ENCODE measurements at regions not wholly inside any gene's neighbourhood (a gene's known extent, or its start where the extent isn't known, plus 50 kb on each side); places are given as distances from the start of the nearest gene placed in this dataset.

- H3K4me3 Mint-ChIP-seq, result peak overlapping the region; percentile 65
- H3K27me3 Mint-ChIP-seq (ENCODE audit: low read depth, poor library complexity), result peaks cover 56% of the 10 kb centered on the region
- no peak for DNase-seq
- peaks cover 55% of the 10 kb centered on the region for H3K4me1 Mint-ChIP-seq
- TF ChIP-seq CTCF (IDR thresholded peaks at IDR 0.05), result no peak
- no peaks in the 10 kb centered on the region for H3K9me3 Mint-ChIP-seq
- H3K36me3 Mint-ChIP-seq (ENCODE audit: low read depth), result peaks cover 12% of the 10 kb centered on the region
- H3K27ac Mint-ChIP-seq, result no peak overlapping the region
Measured at GRCh38 chr3:124584245-124584551, 146.1 kb upstream of the UMPS start.

GRCh38 chr3:124584552-124585391, 145.5 kb upstream of the UMPS start:
- no peaks in the 10 kb centered on the region for H3K9me3 Mint-ChIP-seq
- H3K27me3 Mint-ChIP-seq (ENCODE audit: low read depth, poor library complexity), result peaks cover 59% of the 10 kb centered on the region
- no peak for TF ChIP-seq CTCF (IDR thresholded peaks at IDR 0.05)
- no peak overlapping the region for H3K27ac Mint-ChIP-seq
- peaks cover 55% of the 10 kb centered on the region for H3K4me1 Mint-ChIP-seq
- peak overlapping the region; percentile 85 for H3K4me3 Mint-ChIP-seq
- DNase-seq, result peak; percentile 93
- H3K36me3 Mint-ChIP-seq (ENCODE audit: low read depth), result peaks cover 13% of the 10 kb centered on the region

GRCh38 chr3:124586126-124587052, 143.9 kb upstream of the UMPS start:
- Mint-ChIP-seq H3K27me3 (ENCODE audit: low read depth, poor library complexity) (peaks cover 62% of the 10 kb centered on the region), H3K4me3 (peak overlapping the region; percentile 85), H3K9me3 (no peaks in the 10 kb centered on the region), H3K4me1 (peaks cover 55% of the 10 kb centered on the region), H3K36me3 (ENCODE audit: low read depth) (peaks cover 13% of the 10 kb centered on the region), H3K27ac (no peak overlapping the region)
- DNase-seq, result peak; percentile 30
- no peak for TF ChIP-seq CTCF (IDR thresholded peaks at IDR 0.05)

- Mint-ChIP-seq H3K9me3 (no peaks in the 10 kb centered on the region), H3K4me1 (peaks cover 54% of the 10 kb centered on the region), H3K4me3 (no peak overlapping the region), H3K27ac (no peak overlapping the region), H3K27me3 (ENCODE audit: low read depth, poor library complexity) (peaks cover 56% of the 10 kb centered on the region), H3K36me3 (ENCODE audit: low read depth) (peaks cover 13% of the 10 kb centered on the region)
- TF ChIP-seq CTCF (IDR thresholded peaks at IDR 0.05), result no peak
- DNase-seq, result no peak
Measured at GRCh38 chr3:124587053-124587408, 143.2 kb upstream of the UMPS start.

GRCh38 chr3:124588036-124588435, 142.2 kb upstream of the UMPS start:
- no peaks in the 10 kb centered on the region for H3K9me3 Mint-ChIP-seq
- peaks cover 50% of the 10 kb centered on the region for H3K4me1 Mint-ChIP-seq
- peaks cover 13% of the 10 kb centered on the region for H3K36me3 Mint-ChIP-seq (ENCODE audit: low read depth)
- no peak overlapping the region for H3K27ac Mint-ChIP-seq
- DNase-seq, result no peak
- no peak for TF ChIP-seq CTCF (IDR thresholded peaks at IDR 0.05)
- no peak overlapping the region for H3K4me3 Mint-ChIP-seq
- H3K27me3 Mint-ChIP-seq (ENCODE audit: low read depth, poor library complexity), result peaks cover 54% of the 10 kb centered on the region

All from nephron progenitor cell (in vitro differentiated cells).